ENCODE measurements at regions not wholly inside any gene's neighbourhood (a gene's known extent, or its start where the extent isn't known, plus 50 kb on each side); places are given as distances from the start of the nearest gene placed in this dataset.

GRCh38 chr7:121563177-121563576, 167.1 kb upstream of the FAM3C start:
- TF ChIP-seq CTCF (IDR thresholded peaks at IDR 0.05) (no peak), POLR2A (IDR thresholded peaks at IDR 0.05) (no peak)
